HG03108 (cell line): ENCODE measurements at regions not wholly inside any gene's neighbourhood (a gene's known extent, or its start where the extent isn't known, plus 50 kb on each side); places are given as distances from the start of the nearest gene placed in this dataset.
"Not testable (repeated sequence)": the region's sequence is repeated elsewhere in the genome, so short reads cannot be mapped to it uniquely, and the experiment has no call there.

Experiments
- ATAC-seq: cut with Tn5 transposase; IDR thresholded peaks from one replicate; pipeline ENCODE4 v1.9.1; 2021; ENCODE audit warnings: moderate library complexity; ENCODE audit not compliant: unreplicated experiment

DNA sequence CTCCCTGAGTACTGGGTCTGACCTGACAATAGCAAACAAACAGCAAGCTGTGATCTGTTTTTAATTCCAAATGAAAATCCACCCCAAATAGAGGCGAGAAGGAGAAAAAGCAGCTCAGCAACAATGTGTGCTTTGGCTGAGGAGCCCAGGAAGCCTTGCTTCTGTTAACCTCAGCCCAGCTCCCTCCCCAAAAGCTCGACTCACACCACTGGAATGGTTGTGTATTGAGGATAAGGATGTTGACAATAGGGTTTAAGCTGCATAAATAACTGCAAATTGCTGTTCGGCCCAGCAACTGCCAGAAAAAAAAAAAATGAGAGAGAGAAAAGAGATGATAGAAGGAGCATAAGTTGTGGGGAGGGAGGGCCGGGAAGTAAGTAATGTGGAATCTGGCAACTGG is 104.0 kb upstream of the TBC1D5 start:
- ATAC-seq: no peak

DNA sequence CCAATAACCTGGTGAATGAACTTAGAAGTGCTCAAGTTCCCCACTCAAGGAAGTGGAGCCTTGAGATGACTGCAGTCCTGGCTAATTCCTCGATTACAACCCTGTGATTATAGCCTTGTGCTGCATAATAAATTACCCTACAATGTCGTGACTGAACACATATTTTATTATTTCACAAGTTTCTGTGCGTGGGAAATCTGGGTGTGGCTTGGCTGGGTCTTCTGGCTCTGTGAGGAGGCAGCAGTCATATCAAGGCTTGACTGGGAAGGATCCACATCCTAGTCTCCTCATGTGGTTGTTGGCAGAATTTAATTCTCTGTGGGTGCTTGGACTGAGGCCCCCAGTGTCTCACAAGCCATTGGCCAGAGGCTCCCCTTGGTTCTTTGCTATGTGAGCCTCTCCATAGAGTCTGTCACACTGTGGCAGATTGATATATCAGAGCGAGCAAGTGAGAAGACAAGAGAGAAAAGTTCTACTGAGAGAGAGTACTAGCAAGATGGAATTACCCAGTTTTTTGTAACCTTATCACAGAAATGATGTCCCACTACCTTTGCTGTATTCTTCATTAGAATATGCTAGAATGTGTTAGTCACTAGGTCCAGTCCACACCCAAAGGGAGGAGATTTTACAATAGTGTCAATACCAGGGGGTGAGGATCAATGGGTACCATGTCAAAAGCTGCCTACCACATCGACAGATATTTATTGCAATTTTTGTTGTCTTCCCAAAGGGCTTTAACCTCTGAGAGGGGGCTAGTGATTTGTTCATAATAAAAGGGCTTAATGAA is 102.8 kb upstream of the TBC1D5 start:
- ATAC-seq: no peak

DNA sequence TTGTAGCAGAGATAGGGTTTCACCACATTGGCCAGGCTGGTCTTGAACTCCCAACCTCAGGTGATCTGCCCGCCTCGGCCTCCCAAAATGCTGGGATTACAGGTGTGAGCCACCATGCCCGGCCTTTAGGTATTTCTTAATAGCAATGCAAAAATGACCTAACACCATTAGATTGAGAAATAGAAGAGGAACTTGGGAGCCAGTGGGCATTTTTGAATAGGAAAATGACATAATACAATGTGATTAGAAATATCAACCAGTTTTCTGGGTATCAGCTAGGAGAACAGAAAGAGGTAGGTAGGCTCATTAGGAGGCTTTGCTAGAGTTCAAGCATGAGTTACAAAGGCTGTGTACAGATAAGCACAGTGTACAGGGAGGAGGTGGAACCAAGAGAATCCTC is 101.8 kb upstream of the TBC1D5 start:
- no peak for ATAC-seq

DNA sequence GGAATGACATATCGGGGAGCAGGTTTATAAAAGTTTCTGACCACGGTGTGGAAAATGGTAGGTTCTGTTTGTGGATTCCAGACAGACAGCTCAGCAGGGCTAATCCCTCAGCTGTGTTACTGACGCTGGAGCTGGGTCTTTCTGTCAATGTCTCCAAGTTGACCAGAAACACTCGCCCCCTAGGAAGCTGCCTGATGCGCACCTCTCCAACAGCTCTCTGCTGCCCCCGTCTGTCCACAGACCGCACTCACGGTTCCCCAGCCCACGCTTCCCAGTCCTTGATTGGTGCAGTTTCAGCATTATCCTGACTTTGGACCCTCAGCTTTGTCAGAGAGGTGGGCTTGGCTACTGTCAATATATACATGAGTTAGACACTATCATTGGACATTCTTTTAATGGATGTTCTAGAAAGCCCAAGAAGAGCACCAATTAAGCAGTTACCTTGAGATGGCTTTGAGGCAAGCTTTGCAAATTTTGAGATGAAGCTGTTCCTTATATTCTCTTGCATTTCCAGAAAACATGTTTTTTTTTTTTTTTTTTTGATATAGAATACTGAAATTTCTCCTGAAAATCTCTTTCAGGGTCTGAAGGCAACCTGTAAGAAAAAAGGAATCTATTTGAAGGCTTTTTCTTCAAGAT is 98.9 kb upstream of the TBC1D5 start:
- peak; percentile 94 for ATAC-seq

DNA sequence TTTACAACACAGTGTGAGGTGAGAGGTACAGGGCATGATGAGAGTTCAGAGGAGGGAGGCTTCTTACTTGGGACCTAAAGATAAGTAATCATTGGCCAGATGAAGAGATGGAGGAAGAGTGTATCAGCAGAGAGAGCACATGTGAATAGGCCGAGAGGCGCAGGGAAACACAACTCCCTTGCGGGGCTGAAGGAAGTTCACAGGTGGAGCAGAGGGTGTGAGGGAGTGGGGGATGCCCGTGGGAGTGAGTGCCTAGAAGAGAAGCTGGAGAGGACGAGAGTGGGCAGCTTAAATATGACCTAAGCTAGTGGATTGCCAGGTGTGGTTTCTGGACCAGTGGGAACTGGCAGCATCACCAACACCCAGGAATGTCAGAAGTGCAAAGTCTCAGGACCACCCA is 98.2 kb upstream of the TBC1D5 start:
- no peak for ATAC-seq

GRCh38 chr3:17840126-17840525 is 97.7 kb upstream of the TBC1D5 start:
- no peak for ATAC-seq

DNA sequence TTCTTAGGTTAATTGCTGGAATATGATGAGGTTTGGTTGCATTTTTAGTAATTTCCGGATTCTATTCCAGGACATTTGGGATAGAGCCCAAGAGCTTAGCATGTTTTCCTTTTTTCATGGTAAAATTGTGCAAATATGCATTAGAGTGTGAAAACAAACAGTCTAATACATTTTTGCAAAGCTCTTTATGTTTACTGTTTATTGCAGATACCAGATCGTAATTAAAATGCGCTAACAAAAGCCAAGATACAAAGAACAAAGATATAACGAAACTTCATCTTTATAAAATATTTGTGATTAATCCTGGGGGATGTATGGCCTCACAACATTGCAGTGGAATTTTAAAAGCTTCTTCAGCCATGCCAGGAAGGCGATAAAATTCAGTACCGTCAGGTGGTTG is 94.5 kb upstream of the TBC1D5 start:
- no peak for ATAC-seq

GRCh38 chr3:17836092-17836491 is 93.7 kb upstream of the TBC1D5 start:
- ATAC-seq: no peak

DNA sequence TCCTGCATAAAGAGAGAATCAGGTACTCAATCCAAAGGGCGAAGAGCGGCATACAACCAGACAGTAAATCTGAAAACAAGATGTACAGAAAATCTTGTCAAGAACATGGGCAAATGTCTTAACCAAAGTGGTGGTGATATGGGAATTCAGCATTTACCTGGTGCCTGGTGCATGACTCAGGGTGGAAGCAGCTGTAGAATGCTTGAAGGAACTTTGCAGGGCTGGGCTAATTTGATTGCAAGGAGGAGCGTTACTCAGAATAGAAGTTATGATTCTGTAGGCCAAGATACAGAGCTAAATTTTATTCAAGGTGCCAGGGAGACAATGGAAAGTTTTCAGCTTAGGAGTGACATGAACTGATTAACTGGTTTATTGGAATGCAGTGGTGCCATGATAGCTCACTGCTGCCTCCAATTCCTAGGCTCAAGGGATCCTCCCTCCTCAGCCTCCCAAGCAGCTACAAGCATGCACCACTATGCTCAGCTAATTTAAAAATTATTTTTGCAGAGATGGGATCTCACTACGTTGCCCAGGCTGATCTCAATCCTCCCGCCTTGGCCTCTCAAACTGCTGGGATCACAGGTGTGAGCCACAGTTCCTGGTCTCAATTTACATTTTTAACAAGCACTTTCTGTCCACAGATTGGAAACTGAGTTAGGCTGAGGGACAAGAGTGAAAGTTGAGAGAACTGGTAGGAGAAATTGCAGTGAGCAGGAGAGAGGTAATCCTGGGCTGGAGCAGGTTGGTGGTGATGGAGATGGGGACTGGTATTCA is 91.5 kb upstream of the TBC1D5 start:
- ATAC-seq: no peak

- ATAC-seq: no peak
Measured at GRCh38 chr3:17832016-17832415, 89.6 kb upstream of the TBC1D5 start.

- ATAC-seq: no peak
Measured at GRCh38 chr3:17831366-17831765, 88.9 kb upstream of the TBC1D5 start.

DNA sequence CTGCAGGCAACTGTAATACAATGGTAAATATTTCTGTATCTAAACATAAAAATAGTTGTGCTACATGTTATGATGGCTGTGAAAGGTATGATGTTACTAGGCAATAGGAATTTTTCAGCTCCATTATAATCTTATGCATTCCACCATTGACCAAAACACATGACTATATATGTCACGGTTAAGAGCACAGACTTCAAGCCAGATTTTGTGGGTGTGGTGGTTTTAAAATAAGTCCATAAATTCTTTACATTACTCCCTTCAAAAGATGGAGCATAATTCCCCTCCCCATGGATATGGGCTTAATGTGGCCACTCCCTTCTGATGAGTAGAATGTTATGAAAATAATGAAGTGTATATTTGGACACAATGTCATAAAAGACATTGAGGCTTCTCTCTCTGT is 88.4 kb upstream of the TBC1D5 start:
- no peak for ATAC-seq

DNA sequence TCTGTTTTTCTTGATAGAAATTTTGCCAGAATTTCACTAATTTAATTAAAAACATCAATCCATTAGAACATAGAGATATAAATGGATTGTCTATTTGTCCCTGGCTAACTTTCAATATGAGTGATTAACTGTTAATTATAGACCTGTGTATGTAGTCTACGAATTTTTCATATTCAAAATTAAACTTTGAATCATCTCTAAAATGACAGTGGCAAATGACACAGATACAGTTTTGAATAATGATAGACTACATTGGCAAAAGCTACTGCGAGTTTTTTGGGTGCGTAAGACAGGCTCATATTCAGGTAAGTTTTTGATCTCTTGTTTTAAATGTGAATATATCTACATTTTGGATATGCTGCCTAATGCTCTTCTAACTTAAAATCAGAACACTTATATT is 86.0 kb upstream of the TBC1D5 start:
- ATAC-seq: no peak

- ATAC-seq: no peak
Measured at GRCh38 chr3:17825298-17825697, 82.9 kb upstream of the TBC1D5 start.

DNA sequence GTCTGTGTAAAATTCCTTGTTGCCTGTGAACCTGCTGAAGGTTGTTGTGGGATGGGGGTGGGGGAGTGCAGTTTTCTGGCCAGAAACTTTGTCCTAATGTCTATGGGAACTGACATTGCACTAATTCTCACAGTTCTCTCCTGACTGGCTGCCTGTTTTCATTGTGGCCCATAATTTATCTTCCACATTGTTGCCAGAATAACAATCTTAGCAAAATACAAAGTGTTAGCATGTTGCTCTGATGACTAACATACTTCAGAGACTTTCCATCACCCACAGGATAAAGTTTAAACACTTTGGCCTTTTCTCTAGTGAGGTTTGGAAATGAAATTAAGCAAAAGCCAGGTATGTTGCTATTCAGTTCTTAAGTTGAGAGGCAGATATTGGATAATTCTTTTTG is 81.4 kb upstream of the TBC1D5 start:
- ATAC-seq: no peak

GRCh38 chr3:17823036-17823435 is 80.6 kb upstream of the TBC1D5 start:
- ATAC-seq: no peak

- ATAC-seq: no peak
Measured at GRCh38 chr3:17820704-17821103, 78.3 kb upstream of the TBC1D5 start.

- no peak for ATAC-seq
Measured at GRCh38 chr3:17820275-17820674, 77.8 kb upstream of the TBC1D5 start.

DNA sequence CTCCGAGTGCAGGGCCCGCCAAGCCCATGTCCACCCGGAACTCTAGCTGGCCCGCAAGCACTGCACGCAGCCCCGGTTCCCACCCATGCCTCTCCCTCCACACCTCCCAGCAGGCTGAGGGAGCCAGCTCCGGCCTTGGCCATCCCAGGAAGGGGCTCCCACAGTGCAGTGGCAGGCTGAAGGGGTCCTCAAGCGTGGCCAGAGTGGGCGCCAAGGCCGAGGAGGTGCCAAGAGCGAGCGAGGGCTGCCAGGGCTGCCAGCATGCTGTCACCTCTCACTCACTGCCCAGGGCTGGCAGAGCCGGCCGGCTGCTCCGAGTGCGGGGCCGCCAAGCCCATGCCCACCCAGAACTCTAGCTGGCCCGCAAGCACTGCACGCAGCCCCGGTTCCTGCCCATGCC is 75.5 kb upstream of the TBC1D5 start:
- ATAC-seq: not testable (repeated sequence)

- ATAC-seq: no peak
Measured at GRCh38 chr3:17817545-17817944, 75.1 kb upstream of the TBC1D5 start.

- not testable (repeated sequence) for ATAC-seq
Measured at GRCh38 chr3:17816839-17817238, 74.4 kb upstream of the TBC1D5 start.

GRCh38 chr3:17812328-17812727 is 69.9 kb upstream of the TBC1D5 start:
- not testable (repeated sequence) for ATAC-seq
